IMR-90 (cell line): ENCODE measurements at regions not wholly inside any gene's neighbourhood (a gene's known extent, or its start where the extent isn't known, plus 50 kb on each side); places are given as distances from the start of the nearest gene placed in this dataset.

Source experiments
- CEBPB ChIP-seq: IDR thresholded peaks from 2 replicates; pipeline ENCODE4 v1.6.1; 2012; ENCODE audit warnings: low read depth, low read length, improper control_type of control experiment
- MAFK ChIP-seq: IDR thresholded peaks from 2 replicates; pipeline ENCODE4 v1.6.1; 2012; ENCODE audit warnings: low read depth, low read length, improper control_type of control experiment
- MXI1 ChIP-seq: IDR thresholded peaks from 2 replicates; pipeline ENCODE4 v1.6.1; 2012; ENCODE audit warnings: low read depth, mild to moderate bottlenecking, low read length, moderate library complexity, borderline replicate concordance
- POLR2A ChIP-seq: IDR thresholded peaks from 2 replicates; pipeline ENCODE4 v1.6.1; 2012; ENCODE audit warnings: mild to moderate bottlenecking, low read depth, low read length
- RFX5 ChIP-seq: IDR thresholded peaks from 2 replicates; pipeline ENCODE4 v1.8.0; 2012; ENCODE audit warnings: low read depth, mild to moderate bottlenecking, low read length, moderate library complexity
- TF ChIP-seq, protein P1 (sequence below): conservative IDR thresholded peaks from 2 replicates; pipeline ENCODE4 v1.5.1; 2012; ENCODE audit warnings: mild to moderate bottlenecking, low read depth, low read length, improper control_type of control experiment

GRCh38 chrX:40513012-40513411 is 67.8 kb upstream of the ATP6AP2 start:
- TF ChIP-seq, protein P1, sequence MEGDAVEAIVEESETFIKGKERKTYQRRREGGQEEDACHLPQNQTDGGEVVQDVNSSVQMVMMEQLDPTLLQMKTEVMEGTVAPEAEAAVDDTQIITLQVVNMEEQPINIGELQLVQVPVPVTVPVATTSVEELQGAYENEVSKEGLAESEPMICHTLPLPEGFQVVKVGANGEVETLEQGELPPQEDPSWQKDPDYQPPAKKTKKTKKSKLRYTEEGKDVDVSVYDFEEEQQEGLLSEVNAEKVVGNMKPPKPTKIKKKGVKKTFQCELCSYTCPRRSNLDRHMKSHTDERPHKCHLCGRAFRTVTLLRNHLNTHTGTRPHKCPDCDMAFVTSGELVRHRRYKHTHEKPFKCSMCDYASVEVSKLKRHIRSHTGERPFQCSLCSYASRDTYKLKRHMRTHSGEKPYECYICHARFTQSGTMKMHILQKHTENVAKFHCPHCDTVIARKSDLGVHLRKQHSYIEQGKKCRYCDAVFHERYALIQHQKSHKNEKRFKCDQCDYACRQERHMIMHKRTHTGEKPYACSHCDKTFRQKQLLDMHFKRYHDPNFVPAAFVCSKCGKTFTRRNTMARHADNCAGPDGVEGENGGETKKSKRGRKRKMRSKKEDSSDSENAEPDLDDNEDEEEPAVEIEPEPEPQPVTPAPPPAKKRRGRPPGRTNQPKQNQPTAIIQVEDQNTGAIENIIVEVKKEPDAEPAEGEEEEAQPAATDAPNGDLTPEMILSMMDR, result no peak
- TF ChIP-seq POLR2A (no peak), RFX5 (no peak), MXI1 (no peak), CEBPB (no peak), MAFK (no peak)
